ENCODE measurements at regions not wholly inside any gene's neighbourhood (a gene's known extent, or its start where the extent isn't known, plus 50 kb on each side); places are given as distances from the start of the nearest gene placed in this dataset.
"Not testable (repeated sequence)": the region's sequence is repeated elsewhere in the genome, so short reads cannot be mapped to it uniquely, and the experiment has no call there.

- DNase-seq: not testable (repeated sequence)
Observed at GRCh38 chr12:75941661-75942060, 89.9 kb downstream of the PHLDA1 start.

GRCh38 chr12:75939016-75939642 is 92.4 kb downstream of the PHLDA1 start:
- no peak for DNase-seq

- no peak for DNase-seq
Observed at GRCh38 chr12:75938189-75938588, 93.4 kb downstream of the PHLDA1 start.

- no peak for DNase-seq
Observed at GRCh38 chr12:75937486-75937885, 94.1 kb downstream of the PHLDA1 start.

- DNase-seq: no peak
Observed at GRCh38 chr12:75936515-75937440, 94.8 kb downstream of the PHLDA1 start.

GRCh38 chr12:75935539-75936242 is 95.9 kb downstream of the PHLDA1 start:
- DNase-seq: no peak

- DNase-seq: no peak
Observed at GRCh38 chr12:75933101-75933500, 98.5 kb downstream of the PHLDA1 start.

GRCh38 chr12:75932241-75932640 is 99.3 kb downstream of the PHLDA1 start:
- DNase-seq: no peak

GRCh38 chr12:75923964-75924666 is 107.5 kb downstream of the PHLDA1 start:
- DNase-seq: no peak

GRCh38 chr12:75922944-75923642 is 108.5 kb downstream of the PHLDA1 start:
- no peak for DNase-seq

GRCh38 chr12:75921622-75922289 is 109.8 kb downstream of the PHLDA1 start:
- DNase-seq: no peak

- no peak for DNase-seq
Observed at GRCh38 chr12:75917715-75918114, 113.9 kb downstream of the PHLDA1 start.

- DNase-seq: no peak
Observed at GRCh38 chr12:75917083-75917482, 114.5 kb downstream of the PHLDA1 start.

GRCh38 chr12:75913502-75914351 is 117.8 kb downstream of the PHLDA1 start:
- no peak for DNase-seq

- no peak for DNase-seq
Observed at GRCh38 chr12:75909714-75910656, 121.6 kb downstream of the PHLDA1 start.

- no peak for DNase-seq
Observed at GRCh38 chr12:75908961-75909605, 122.5 kb downstream of the PHLDA1 start.

- DNase-seq: no peak
Observed at GRCh38 chr12:75905922-75906321, 125.7 kb downstream of the PHLDA1 start.

- no peak for DNase-seq
Observed at GRCh38 chr12:75900781-75901254, 130.8 kb downstream of the PHLDA1 start.

GRCh38 chr12:75900226-75900625 is 131.3 kb downstream of the PHLDA1 start:
- DNase-seq: no peak

Measured in NCI-H2107 (cell line).